Activated naive CD4-positive, alpha-beta T cell treated with Interleukin-2 at 50 U/mL for 16 hours (primary cell): ENCODE measurements at regions not wholly inside any gene's neighbourhood (a gene's known extent, or its start where the extent isn't known, plus 50 kb on each side); places are given as distances from the start of the nearest gene placed in this dataset.
"Not testable (repeated sequence)": the region's sequence is repeated elsewhere in the genome, so short reads cannot be mapped to it uniquely, and the experiment has no call there.

Experiments
- DNase-seq: peaks from one replicate; pipeline ENCODE4 v3.0.0-alpha.2; 2020

GRCh38 chr2:182550234-182550633, 123.4 kb upstream of the PDE1A start:
- no peak for DNase-seq

- DNase-seq, result not testable (repeated sequence)
Measured at GRCh38 chr2:182552232-182552631, 125.4 kb upstream of the PDE1A start.

DNA sequence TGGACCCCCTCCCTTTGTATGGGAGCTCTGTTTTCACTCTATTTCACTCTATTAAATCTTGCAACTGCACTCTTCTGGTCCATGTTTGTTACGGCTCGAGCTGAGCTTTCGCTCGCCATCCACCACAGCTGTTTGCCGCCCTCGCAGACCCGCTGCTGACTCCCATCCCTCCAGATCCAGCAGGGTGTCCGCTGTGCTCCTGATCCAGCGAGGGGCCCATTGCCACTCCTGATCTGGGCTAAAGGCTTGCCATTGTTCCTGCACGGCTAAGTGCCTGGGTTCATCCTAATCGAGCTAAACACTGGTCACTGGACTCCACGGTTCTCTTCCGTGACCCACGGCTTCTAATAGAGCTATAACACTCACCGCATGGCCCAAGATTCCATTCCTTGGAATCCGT, 125.9 kb upstream of the PDE1A start:
- DNase-seq, result not testable (repeated sequence)

DNA sequence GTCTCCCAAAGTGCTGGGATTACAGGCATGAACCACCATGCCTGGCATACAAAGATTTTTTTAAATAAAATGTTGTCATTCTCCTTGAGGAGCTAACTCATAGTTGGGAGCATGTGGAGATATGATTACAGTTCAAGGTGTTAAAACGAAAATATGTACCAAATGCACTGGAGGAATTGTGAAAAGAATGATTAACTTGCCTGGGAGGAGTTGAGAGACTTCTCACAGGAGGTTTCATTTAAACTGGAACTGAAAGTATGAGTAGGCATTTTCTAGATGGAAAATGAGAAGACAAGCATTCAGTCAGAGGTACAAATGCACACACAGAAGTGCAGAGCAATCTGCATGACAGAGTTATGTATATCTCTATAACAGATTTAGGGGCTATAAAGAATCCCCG, 126.6 kb upstream of the PDE1A start:
- DNase-seq, result no peak

DNA sequence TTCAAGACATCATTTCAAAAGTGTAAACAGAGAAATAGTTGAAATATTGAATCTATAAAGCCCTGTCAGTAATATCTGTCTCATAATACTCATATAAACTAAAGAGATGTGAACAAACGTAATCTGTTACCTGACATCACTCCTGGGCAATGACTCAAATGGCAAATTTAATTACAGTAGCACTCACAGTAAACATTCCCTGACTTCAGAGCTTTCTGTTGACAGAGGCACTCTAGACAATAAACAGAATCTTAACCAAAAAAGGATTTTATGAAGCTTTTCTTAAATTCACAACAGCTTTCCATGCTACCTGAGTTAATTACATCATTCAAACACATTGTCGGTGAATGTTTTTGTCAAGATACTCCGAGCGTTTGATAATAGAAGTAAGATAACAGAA, 128.1 kb upstream of the PDE1A start:
- DNase-seq, result no peak

GRCh38 chr2:182558564-182558963, 131.7 kb upstream of the PDE1A start:
- no peak for DNase-seq

DNA sequence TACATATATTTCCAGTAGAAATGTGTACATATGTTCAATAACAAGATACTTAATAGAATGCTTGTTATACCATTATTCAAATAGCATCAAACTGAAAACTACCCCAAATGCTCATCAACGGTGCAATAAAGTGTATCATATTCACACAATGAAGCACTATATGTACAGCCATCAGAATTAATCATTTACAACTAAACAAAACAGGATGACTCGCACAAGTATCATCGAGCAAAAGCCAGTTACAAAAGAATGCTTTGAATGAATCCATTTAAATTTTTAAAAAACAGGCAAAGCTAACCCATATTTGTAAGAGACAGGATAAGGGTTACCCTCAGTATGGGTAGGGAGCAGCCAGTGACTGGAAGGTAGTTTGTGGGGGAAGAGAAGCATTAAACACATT, 132.8 kb upstream of the PDE1A start:
- no peak for DNase-seq

- DNase-seq, result no peak
Measured at GRCh38 chr2:182565911-182566567, 139.2 kb upstream of the PDE1A start.

GRCh38 chr2:182573553-182573952, 142.5 kb upstream of the DNAJC10 start:
- DNase-seq, result no peak

DNA sequence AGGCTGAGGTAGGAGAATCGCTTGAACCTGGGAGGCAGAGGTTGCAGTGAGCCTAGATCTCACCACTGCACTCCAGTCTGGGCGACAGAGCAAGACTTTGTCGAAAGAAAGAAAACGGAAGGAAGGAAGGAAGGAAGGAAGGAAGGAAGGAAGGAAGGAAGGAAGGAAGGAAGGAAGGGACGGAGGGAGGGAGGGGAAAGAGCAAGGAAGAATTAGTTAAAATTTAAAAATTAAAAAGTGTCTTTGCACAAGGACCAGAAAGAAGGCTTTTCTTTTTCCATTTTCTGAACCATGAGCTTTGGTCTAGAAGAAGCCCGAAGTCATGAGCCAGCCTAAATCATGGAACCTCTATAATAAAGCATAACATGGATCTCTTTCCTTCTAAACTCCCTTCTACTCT, 138.2 kb upstream of the DNAJC10 start:
- no peak for DNase-seq

- DNase-seq, result no peak
Measured at GRCh38 chr2:182581196-182581935, 134.7 kb upstream of the DNAJC10 start.

GRCh38 chr2:182584462-182584861, 131.6 kb upstream of the DNAJC10 start:
- no peak for DNase-seq

DNA sequence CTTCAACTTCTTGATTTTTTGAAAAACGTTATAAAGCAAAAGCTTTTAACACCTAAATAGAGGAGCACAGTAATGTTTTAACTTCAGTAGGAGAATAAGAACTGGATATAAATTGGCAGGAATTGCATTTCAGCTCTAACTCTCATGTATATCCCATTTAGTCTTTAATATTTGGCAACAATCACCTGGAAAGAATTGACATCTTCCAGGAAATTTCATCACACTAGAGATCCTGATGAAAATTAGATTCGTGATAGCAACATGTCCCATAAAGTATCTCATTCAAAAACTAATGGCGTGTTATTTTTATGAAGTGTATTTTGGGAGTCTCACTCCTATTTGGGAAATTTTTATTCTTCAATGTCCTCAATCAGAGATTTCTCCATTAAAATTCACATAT, 131.1 kb upstream of the DNAJC10 start:
- no peak for DNase-seq

GRCh38 chr2:182585430-182585829, 130.6 kb upstream of the DNAJC10 start:
- DNase-seq, result no peak

- no peak for DNase-seq
Measured at GRCh38 chr2:182586426-182586825, 129.6 kb upstream of the DNAJC10 start.

GRCh38 chr2:182587831-182588230, 128.2 kb upstream of the DNAJC10 start:
- DNase-seq, result no peak

GRCh38 chr2:182589121-182589520, 126.9 kb upstream of the DNAJC10 start:
- no peak for DNase-seq

GRCh38 chr2:182591774-182592173, 124.3 kb upstream of the DNAJC10 start:
- DNase-seq, result no peak

DNA sequence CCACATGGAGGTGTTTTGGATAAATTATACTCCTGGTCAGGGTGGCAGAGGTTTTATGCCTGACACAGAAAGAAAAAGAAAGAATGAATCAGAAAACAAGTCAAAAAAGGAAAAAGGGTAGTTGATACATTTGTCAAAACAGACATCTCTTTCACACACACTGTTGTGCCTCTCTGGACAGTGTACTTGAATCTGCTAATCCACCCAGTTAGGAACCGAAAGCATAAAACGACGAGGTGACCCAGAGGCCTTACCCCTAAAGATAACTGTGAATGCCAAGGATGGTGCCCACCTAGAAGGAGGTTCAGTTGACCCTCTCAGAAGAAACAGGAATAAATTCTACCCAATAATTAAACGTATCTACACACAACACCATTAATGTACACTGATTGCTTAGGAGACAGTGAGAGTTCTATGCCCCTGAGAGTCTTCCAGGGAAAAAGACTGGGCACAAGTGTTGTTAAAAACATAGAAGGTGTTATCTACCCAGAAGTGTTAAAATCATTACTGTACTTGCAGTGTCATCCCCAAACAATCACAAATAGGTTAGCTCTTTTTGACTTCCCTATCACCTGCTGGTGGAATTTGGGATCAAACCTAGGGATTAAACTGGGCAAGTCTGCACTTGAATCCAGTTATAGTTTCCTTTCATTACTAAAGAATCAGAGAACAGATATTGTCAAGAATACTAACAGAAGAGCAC, 123.2 kb upstream of the DNAJC10 start:
- DNase-seq, result no peak

DNA sequence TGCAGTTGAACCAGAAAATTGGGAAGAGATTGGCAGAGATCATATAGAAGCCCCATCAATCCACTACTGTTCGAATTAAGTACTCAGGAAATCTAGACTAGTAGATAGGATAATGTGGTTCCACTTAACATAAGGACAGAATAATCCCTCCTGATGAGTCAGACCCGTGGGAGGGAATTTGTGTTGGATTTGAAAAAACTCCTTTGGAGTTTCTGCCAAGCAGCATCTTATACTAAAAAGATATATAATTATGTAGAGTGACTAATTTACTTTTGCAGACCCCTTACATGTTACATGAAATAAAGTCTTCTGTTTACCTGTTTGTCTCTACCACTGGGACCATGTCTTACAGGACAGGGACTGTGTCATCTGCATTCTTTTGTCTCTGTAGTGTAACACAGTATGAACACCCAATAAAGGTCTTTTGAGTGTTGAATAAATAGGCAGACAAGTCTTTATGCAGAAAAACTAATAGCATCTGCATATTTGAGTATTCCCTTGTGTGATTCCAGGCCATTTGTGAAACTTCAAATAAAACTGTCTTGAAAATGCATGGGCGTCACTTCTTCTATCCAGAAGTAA, 122.6 kb upstream of the DNAJC10 start:
- DNase-seq, result no peak

- no peak for DNase-seq
Measured at GRCh38 chr2:182594286-182594685, 121.8 kb upstream of the DNAJC10 start.

DNA sequence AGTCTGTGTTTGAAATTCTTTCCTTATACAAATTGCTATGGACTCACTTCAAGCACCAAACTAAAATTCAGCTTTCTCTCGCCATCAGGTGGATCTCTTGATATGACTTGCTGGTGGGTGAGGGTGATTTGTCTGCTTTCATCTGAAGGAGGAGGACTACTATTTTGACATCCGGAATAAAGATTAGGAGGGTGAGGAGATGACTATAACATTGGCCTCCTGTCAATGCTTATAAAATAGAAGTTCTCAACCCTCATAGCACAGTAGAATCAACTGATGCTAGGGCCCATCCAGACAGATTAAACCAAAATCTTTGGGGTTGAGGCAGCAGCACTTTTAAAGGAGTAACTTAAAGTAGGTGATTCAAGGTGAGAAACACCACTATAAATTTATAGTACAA, 120.4 kb upstream of the DNAJC10 start:
- no peak for DNase-seq

DNA sequence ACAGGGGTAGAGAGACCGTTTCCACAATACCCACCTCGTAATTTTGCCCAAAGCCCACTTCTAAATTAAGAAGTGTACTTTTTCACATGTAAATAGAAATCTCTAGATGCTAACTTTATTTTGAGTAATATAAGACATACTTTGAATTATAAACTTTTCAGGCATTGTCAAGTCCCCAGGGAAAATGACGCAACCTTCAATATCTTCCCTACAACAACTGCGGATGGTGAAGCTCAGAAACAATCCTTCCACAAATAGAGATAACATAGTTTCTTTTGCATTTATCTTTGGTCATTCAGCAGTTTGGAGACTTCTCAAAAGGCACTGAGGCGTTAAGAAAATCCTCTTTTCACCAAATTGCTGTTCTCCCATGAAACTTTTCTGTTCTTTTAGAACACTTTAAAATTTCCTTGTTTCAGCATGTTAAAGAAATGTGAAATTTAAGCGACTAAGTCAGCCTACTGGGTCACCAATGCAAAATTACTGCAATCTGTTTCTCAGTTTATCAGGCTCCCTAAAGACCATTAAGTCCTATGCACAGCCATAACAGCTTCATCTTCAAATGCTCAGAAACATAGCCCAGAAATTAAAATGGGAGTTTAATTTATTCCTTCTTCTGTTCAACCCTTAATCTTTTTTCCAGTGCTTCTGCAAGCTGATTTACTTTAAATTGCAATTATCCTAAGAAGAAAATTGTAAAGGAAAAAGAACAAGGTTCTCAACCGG, 118.3 kb upstream of the DNAJC10 start:
- no peak for DNase-seq
